H1 (cell line): ENCODE measurements at regions not wholly inside any gene's neighbourhood (a gene's known extent, or its start where the extent isn't known, plus 50 kb on each side); places are given as distances from the start of the nearest gene placed in this dataset.

Experiments used
- CTCF ChIA-PET: fragments of 300-600 bp; sonication (Branson Sonifier 250); formaldehyde crosslinking; loops from one replicate; lab custom pipeline; 2021; ENCODE audit not compliant: partially characterized antibody; lab: Charles Lee
- POLR2A ChIA-PET: fragments of 300-600 bp; sonication (Branson Sonifier 250); formaldehyde crosslinking; loops from one replicate; lab custom pipeline; 2021; ENCODE audit warnings: inconsistent platforms; ENCODE audit not compliant: partially characterized antibody; lab: Charles Lee
- DNase-seq, 2 experiments: peaks; one replicate each; pipeline versions ENCODE4 v3.0.0 to v3.0.0-alpha.2; 2010 to 2022; ENCODE audit warnings: low spot score in 2 of 2, low read depth in 1 of 2, mixed read lengths in 1 of 2
- FAIRE-seq: peaks from 2 replicates; lab custom pipeline; 2011; peaks lifted over from hg19 to GRCh38; lab: Jason Lieb, UNC
- H2AFZ ChIP-seq: 2 replicates; pipeline ENCODE4 v1.8.1; 2012; ENCODE audit warnings: low read length, inconsistent platforms
- H2AK5ac ChIP-seq: 2 replicates; pipeline ENCODE4 v1.6.1; 2013; ENCODE audit warnings: low read depth, low read length
- H2BK120ac ChIP-seq: replicated peaks from 2 replicates; pipeline ENCODE3; 2013; ENCODE audit warnings: low read depth, low read length, inconsistent platforms
- H2BK12ac ChIP-seq: 2 replicates; pipeline ENCODE4 v1.6.1; 2013; ENCODE audit warnings: low read depth, low read length
- H2BK15ac ChIP-seq: 2 replicates; pipeline ENCODE4 v1.6.1; 2013; ENCODE audit warnings: low read length
- H2BK20ac ChIP-seq: 2 replicates; pipeline ENCODE4 v1.6.1; 2013; ENCODE audit warnings: low read length
- H2BK5ac ChIP-seq: 2 replicates; pipeline ENCODE4 v1.6.1; 2013; ENCODE audit warnings: low read depth, low read length
- H3K14ac ChIP-seq: 2 replicates; pipeline ENCODE4 v1.6.1; 2013; ENCODE audit warnings: inconsistent platforms; ENCODE audit not compliant: insufficient read length
- H3K18ac ChIP-seq: 2 replicates; pipeline ENCODE4 v1.6.1; 2013; ENCODE audit warnings: low read length; ENCODE audit errors: extremely low read depth
- H3K23ac ChIP-seq: 2 replicates; pipeline ENCODE4 v1.6.1; 2013; ENCODE audit warnings: inconsistent platforms; ENCODE audit not compliant: insufficient read length
- H3K23me2 ChIP-seq: 2 replicates; pipeline ENCODE4 v1.6.1; 2013; ENCODE audit warnings: low read depth, low read length
- H3K27ac ChIP-seq: 2 replicates; pipeline ENCODE4 v1.6.1; 2011; ENCODE audit warnings: low read depth, low read length, inconsistent platforms
- H3K27me3 ChIP-seq, 4 experiments: replicated peaks in 1 of 4; 1 replicate in 1 of 4; 2 replicates in 3 of 4; pipeline versions ENCODE4 v1.6.1 to v1.8.1; 2011 to 2013; ENCODE audit warnings: low read length in 3 of 4, mild to moderate bottlenecking in 3 of 4, inconsistent platforms in 2 of 4, mixed read lengths in 2 of 4, moderate library complexity in 1 of 4; ENCODE audit not compliant: control insufficient read depth in 3 of 4, insufficient read depth in 3 of 4; ENCODE audit errors: extremely low read depth in 1 of 4
- H3K36me3 ChIP-seq, 4 experiments: 2 replicates each; pipeline versions ENCODE4 v1.6.1 to v1.8.1; 2011 to 2013; ENCODE audit warnings: mild to moderate bottlenecking in 4 of 4, low read length in 3 of 4, moderate library complexity in 2 of 4, control low read depth in 1 of 4, inconsistent platforms in 1 of 4; ENCODE audit not compliant: insufficient read depth in 4 of 4, control insufficient read depth in 2 of 4
- H3K4ac ChIP-seq: replicated peaks from 2 replicates; pipeline ENCODE3; 2013; ENCODE audit warnings: low read length, low read depth, mixed read lengths, inconsistent platforms; ENCODE audit not compliant: insufficient read length
- H3K4me1 ChIP-seq, 4 experiments: replicated peaks in 1 of 4; 1 replicate in 1 of 4; 2 replicates in 3 of 4; pipeline versions ENCODE4 v1.6.1 to v1.8.1; 2011 to 2013; ENCODE audit warnings: low read length in 3 of 4, inconsistent platforms in 2 of 4, mixed read lengths in 1 of 4; ENCODE audit not compliant: insufficient read depth in 4 of 4, control insufficient read depth in 3 of 4
- H3K4me2 ChIP-seq, 2 experiments: 2 replicates each; pipeline versions ENCODE4 v1.6.1 to v1.8.1; 2011 to 2013; ENCODE audit warnings: low read depth in 2 of 2, low read length in 2 of 2, control low read depth in 1 of 2, inconsistent platforms in 1 of 2, mild to moderate bottlenecking in 1 of 2; ENCODE audit not compliant: insufficient read depth in 1 of 2
- H3K4me3 ChIP-seq, 4 experiments: fragments of 200-600, 300-600 bp in 1 of 4; sonication (generic), shearing (Covaris generic), sonication (Bioruptor Twin) in 1 of 4; 2 replicates each; pipeline versions ENCODE4 v1.5.1 to v1.8.1; 2011 to 2016; ENCODE audit warnings: low read length in 4 of 4, low read depth in 3 of 4, control low read depth in 2 of 4, inconsistent platforms in 2 of 4, mild to moderate bottlenecking in 2 of 4, mixed read lengths in 1 of 4, moderate library complexity in 1 of 4; ENCODE audit not compliant: insufficient read depth in 2 of 4; ENCODE audit errors: extremely low read depth in 1 of 4
- H3K56ac ChIP-seq: replicated peaks from 2 replicates; pipeline ENCODE3; 2013; ENCODE audit warnings: low read depth, mild to moderate bottlenecking, mixed read lengths, low read length, inconsistent platforms; ENCODE audit not compliant: insufficient read length
- H3K79me1 ChIP-seq: 2 replicates; pipeline ENCODE4 v1.6.1; 2013; ENCODE audit warnings: low read depth, low read length, control low read depth
- H3K79me2 ChIP-seq, 2 experiments: 2 replicates each; pipeline versions ENCODE4 v1.6.1 to v1.8.1; 2012 to 2013; ENCODE audit warnings: low read length in 2 of 2, mild to moderate bottlenecking in 2 of 2, inconsistent platforms in 1 of 2; ENCODE audit not compliant: insufficient read depth in 2 of 2, control insufficient read depth in 1 of 2
- H3K9ac ChIP-seq, 4 experiments: replicated peaks in 1 of 4; 1 replicate in 1 of 4; 2 replicates in 3 of 4; pipeline versions ENCODE4 v1.6.1 to v1.8.1; 2011 to 2013; ENCODE audit warnings: low read depth in 3 of 4, low read length in 3 of 4, control low read depth in 2 of 4, mild to moderate bottlenecking in 2 of 4, moderate library complexity in 2 of 4, inconsistent platforms in 1 of 4; ENCODE audit errors: extremely low read depth in 1 of 4
- H3K9me3 ChIP-seq, 2 experiments: 2 replicates each; pipeline versions ENCODE4 v1.6.1 to v1.8.1; 2012 to 2013; ENCODE audit warnings: mild to moderate bottlenecking in 2 of 2, moderate library complexity in 2 of 2, control low read depth in 1 of 2, inconsistent platforms in 1 of 2, low read depth in 1 of 2, low read length in 1 of 2, mixed read lengths in 1 of 2; ENCODE audit not compliant: insufficient read depth in 2 of 2
- H4K20me1 ChIP-seq, 2 experiments: replicated peaks in 1 of 2; 2 replicates each; pipeline versions ENCODE3 to v1.8.1; 2011 to 2013; ENCODE audit warnings: inconsistent platforms in 2 of 2, low read length in 2 of 2, mild to moderate bottlenecking in 1 of 2; ENCODE audit not compliant: insufficient read depth in 2 of 2, control insufficient read depth in 1 of 2
- H4K5ac ChIP-seq: 2 replicates; pipeline ENCODE4 v1.6.1; 2013; ENCODE audit warnings: low read length, low read depth, mixed read lengths, inconsistent platforms; ENCODE audit not compliant: insufficient read length
- H4K8ac ChIP-seq: 2 replicates; pipeline ENCODE4 v1.8.0; 2013; ENCODE audit warnings: mild to moderate bottlenecking, moderate library complexity, low read length, inconsistent platforms; ENCODE audit not compliant: insufficient read depth; ENCODE audit errors: extremely low read depth
- H4K91ac ChIP-seq: replicated peaks from 2 replicates; pipeline ENCODE3; 2013; ENCODE audit warnings: low read length, mixed read lengths, inconsistent platforms; ENCODE audit not compliant: insufficient read length
- KDM4A ChIP-seq: IDR thresholded peaks from one replicate; pipeline ENCODE4 v1.7.1; 2012; ENCODE audit warnings: low read depth, mild to moderate bottlenecking, moderate library complexity, low read length, inconsistent platforms; ENCODE audit not compliant: severe bottlenecking
- WGBS, 2 experiments: shearing (Covaris generic) in 1 of 2; methylation state at CpG; one replicate each; pipeline versions ENCODE4 v1.1.6 to v1.1.7; 2013 to 2015; ENCODE audit warnings: low lambda C conversion rate in 2 of 2, mixed read lengths in 2 of 2, inconsistent platforms in 1 of 2, low coverage in 1 of 2, missing lambda C conversion rate in 1 of 2; ENCODE audit not compliant: insufficient replicate concordance in 2 of 2, insufficient coverage in 1 of 2, insufficient read length in 1 of 2; ENCODE audit errors: extremely low coverage in 1 of 2, missing lambda C conversion rate in 1 of 2; 5-methylcytosine and 5-hydroxymethylcytosine counted together

DNA sequence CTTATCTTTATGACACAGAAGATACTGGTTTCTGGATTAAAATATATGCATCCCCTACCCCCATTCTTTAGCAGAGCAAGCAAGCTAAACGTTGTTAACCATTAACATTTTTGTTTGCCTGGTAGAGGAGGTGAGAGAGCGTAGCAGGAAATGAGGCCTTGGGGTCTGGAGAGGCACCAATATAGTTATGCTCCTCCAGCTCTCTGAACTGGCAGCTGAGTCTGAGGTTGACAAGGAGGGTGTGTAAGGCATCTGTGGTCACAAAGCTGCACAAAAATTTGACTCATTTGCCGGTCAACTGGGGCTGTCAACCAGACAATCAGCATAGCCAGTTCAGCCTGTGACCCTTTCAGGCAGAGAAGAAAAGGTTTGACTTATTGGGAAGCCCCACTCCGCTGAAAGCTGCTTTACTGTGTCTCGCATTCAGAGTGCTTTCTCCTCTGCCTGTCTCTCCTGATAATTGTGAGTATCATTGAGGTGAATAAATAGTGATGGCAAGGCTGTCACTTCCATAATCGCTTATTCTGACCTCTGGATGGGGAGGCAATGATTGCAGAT, 647.5 kb upstream of the SETBP1 start:
- Histone ChIP-seq H3K23me2 (no peaks in the 10 kb centered on the region), H3K79me1 (no peaks in the 10 kb centered on the region), H3K79me2 (no peaks in the 10 kb centered on the region), H3K23ac (no peak overlapping the region), H3K27me3 (no peaks in the 10 kb centered on the region), H3K9ac (no peak overlapping the region), H4K20me1 (no peaks in the 10 kb centered on the region), H3K14ac (peak overlapping the region; percentile 45), H3K4ac (no peak overlapping the region), H4K8ac (no peak overlapping the region), H2AK5ac (no peak overlapping the region), H2BK5ac (no peak overlapping the region), H3K27ac (no peak overlapping the region), H3K36me3 (no peaks in the 10 kb centered on the region; a peak in 2 of 8 replicates), H2BK20ac (no peak overlapping the region), H2AFZ (peak overlapping the region; percentile 90), H3K9me3 (peaks cover 6 to 10% of the 10 kb centered on the region in 2 experiments; a peak in 2 of 4 replicates), H3K4me2 (no peak overlapping the region), H3K4me1 (peaks cover 3 to 6% (median 5%) of the 10 kb centered on the region in 4 experiments; a peak in 4 of 7 replicates), H3K4me3 (no peak overlapping the region), H2BK120ac (no peak overlapping the region), H4K5ac (no peak overlapping the region), H2BK12ac (no peak overlapping the region), H3K18ac (no peak overlapping the region), H2BK15ac (no peak overlapping the region), H3K56ac (no peak overlapping the region), H4K91ac (no peak overlapping the region)
- FAIRE-seq, result no peak
- WGBS, 2 experiments, result 82% methylated on average over 6 of the region's 6 CpGs; no CpG with 5 or more reads in 1 of the 2 experiments
- ChIA-PET POLR2A (no interaction called here), CTCF (interaction anchor here (0.7 to 0.9 kb wide), 2 partner anchors 15 to 413 kb away, joined by 3 to 6 read pairs; no protein-coding TSS in a partner anchor)
- no peak for DNase-seq
- TF ChIP-seq KDM4A, result no peak
